ENCODE measurements at regions not wholly inside any gene's neighbourhood (a gene's known extent, or its start where the extent isn't known, plus 50 kb on each side); places are given as distances from the start of the nearest gene placed in this dataset.
"Not testable (repeated sequence)": the region's sequence is repeated elsewhere in the genome, so short reads cannot be mapped to it uniquely, and the experiment has no call there.

GRCh38 chr13:69280399-69280798 is 827.2 kb upstream of the ATXN8OS start:
- Histone ChIP-seq H3K4me3 (ENCODE audit: extremely low read depth, insufficient read depth, low read length, poor library complexity, severe bottlenecking) (no peak overlapping the region), H3K4me1 (ENCODE audit: control insufficient read depth, insufficient read depth, low read length, poor library complexity, severe bottlenecking) (no peaks in the 10 kb centered on the region), H3K9me3 (ENCODE audit: control insufficient read depth, low read length) (no peaks in the 10 kb centered on the region), H3K27ac (ENCODE audit: low read depth, low read length, severe bottlenecking) (no peak overlapping the region), H3K36me3 (ENCODE audit: control insufficient read depth, insufficient read depth, low read length) (no peaks in the 10 kb centered on the region)
- 83% methylated on average over 1 of the region's 4 CpGs; no CpG with 5 or more reads in 1 of the 2 experiments for WGBS, 2 experiments (ENCODE audit: insufficient coverage in 2 of 2)

DNA sequence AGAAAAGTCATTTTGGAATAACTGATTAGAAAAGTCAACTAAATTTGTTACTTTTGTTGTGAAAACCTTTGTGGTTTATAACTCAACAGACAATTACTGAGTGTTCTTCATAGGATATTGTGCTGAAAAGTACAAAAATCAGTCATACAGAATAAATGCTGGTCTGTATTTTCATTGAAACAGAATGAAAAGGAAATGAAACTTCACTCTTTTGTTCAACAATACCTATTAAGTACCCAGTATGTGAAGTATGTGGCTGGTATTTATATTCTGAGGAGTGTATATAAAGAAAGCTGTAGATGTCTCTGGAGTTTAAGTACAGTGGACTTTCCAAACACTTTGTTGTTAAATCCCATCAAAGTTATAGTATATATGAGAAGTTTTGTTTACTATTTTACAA is 828.4 kb upstream of the ATXN8OS start:
- H3K27ac ChIP-seq (ENCODE audit: low read depth, low read length, severe bottlenecking): no peak overlapping the region
- no peaks in the 10 kb centered on the region for H3K36me3 ChIP-seq (ENCODE audit: control insufficient read depth, insufficient read depth, low read length)
- H3K4me3 ChIP-seq (ENCODE audit: extremely low read depth, insufficient read depth, low read length, poor library complexity, severe bottlenecking): no peak overlapping the region
- H3K9me3 ChIP-seq (ENCODE audit: control insufficient read depth, low read length): no peaks in the 10 kb centered on the region
- no peaks in the 10 kb centered on the region for H3K4me1 ChIP-seq (ENCODE audit: control insufficient read depth, insufficient read depth, low read length, poor library complexity, severe bottlenecking)

DNA sequence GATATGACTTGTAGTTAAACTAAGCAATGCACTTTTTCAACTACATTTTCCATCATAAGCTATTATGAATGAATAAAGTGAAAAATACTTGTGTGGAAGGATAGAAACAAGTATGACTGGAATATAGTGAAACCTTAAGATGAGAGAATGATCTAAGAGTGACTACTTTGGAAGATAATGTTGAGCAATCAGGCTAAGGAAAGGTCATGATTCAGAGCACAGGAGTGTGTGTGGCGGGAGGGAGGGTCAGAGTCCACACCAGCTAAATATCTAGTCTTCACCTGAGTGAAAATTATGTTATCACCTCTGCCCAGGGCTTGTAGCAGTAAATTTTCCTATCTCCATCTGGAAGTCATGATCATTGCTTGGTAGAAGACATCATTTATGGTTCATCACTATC is 833.4 kb upstream of the ATXN8OS start:
- H3K4me3 ChIP-seq (ENCODE audit: extremely low read depth, insufficient read depth, low read length, poor library complexity, severe bottlenecking): no peak overlapping the region
- H3K27ac ChIP-seq (ENCODE audit: low read depth, low read length, severe bottlenecking): no peak overlapping the region
- H3K36me3 ChIP-seq (ENCODE audit: control insufficient read depth, insufficient read depth, low read length): no peaks in the 10 kb centered on the region
- H3K9me3 ChIP-seq (ENCODE audit: control insufficient read depth, low read length): no peaks in the 10 kb centered on the region
- H3K4me1 ChIP-seq (ENCODE audit: control insufficient read depth, insufficient read depth, low read length, poor library complexity, severe bottlenecking): no peaks in the 10 kb centered on the region
- WGBS, 2 experiments (ENCODE audit: insufficient coverage in 2 of 2): no CpG with 5 or more reads among the region's 1 CpG

DNA sequence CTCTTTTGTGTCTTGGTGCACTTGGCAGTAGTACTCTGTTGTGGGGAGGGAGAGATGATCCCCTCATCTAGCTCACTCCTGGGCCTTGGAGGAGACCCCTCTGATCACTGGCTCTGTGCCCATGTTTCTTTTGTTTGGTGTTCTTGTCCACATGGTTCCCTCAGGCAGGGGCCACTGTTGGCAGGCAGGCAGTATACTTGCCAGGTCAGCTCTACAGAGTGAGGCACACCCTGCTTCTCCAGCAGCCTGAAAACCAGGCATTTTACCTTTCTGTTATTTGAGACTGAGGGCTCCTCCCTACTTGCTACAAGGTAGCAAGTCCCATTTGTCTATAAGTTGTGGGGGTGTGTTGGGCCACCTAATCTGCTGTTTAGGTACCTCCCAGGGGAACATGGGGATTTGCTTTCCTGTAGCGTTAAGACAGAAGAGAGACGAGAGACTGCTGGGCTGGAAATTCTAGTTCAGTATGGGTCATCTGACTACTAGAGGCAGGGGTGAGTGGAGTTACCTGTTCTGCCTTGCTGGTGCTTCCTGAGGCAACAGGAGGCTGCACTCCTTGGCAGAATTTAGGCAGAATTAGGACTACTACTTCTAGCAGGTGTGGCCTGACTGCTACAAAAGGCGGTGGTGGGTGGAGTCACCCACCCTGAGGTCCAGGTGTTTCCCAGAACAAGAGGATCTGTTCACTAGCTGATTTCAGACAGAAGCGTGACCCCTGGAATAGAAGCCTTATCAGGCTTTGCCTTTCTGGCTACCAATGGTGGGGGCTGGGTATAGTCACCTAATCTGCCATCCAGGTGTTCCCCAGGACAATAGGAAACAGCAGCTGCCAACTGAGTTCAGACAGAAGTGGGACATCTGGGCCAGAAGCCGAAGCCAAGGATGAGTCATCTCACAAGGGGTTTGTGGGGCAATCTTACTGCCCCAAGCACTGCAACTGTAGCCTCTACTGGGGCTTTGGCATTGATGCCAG is 843.0 kb upstream of the ATXN8OS start:
- no peaks in the 10 kb centered on the region for H3K36me3 ChIP-seq (ENCODE audit: control insufficient read depth, insufficient read depth, low read length)
- H3K4me3 ChIP-seq (ENCODE audit: extremely low read depth, insufficient read depth, low read length, poor library complexity, severe bottlenecking): no peak overlapping the region
- WGBS, 2 experiments (ENCODE audit: insufficient coverage in 2 of 2): 86 to 90% methylated on average over 4 of the region's 5 CpGs
- H3K27ac ChIP-seq (ENCODE audit: low read depth, low read length, severe bottlenecking): no peak overlapping the region
- H3K9me3 ChIP-seq (ENCODE audit: control insufficient read depth, low read length): no peaks in the 10 kb centered on the region
- no peaks in the 10 kb centered on the region for H3K4me1 ChIP-seq (ENCODE audit: control insufficient read depth, insufficient read depth, low read length, poor library complexity, severe bottlenecking)

DNA sequence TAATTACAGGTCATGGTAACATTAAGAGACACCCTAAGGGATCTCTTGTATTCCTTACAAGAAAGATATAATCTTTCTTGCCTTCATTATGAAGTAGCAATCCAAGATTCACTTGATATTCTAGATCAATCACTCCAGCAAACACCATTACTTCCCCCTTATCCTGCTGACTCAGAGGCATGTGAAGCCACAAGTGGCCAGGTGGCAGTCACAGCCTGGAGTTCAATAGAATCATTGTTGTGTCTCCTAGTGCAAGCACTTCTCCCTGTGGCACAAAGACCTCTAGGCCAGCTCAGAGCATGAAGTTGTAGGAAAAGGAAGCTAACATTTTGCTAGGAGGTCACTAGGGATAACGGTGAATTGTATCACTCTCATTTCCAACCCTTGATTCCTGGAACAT is 864.3 kb upstream of the ATXN8OS start:
- no peak overlapping the region for H3K27ac ChIP-seq (ENCODE audit: low read depth, low read length, severe bottlenecking)
- H3K36me3 ChIP-seq (ENCODE audit: control insufficient read depth, insufficient read depth, low read length): no peaks in the 10 kb centered on the region
- H3K4me3 ChIP-seq (ENCODE audit: extremely low read depth, insufficient read depth, low read length, poor library complexity, severe bottlenecking): no peak overlapping the region
- WGBS, 2 experiments (ENCODE audit: insufficient coverage in 2 of 2): no CpG with 5 or more reads among the region's 1 CpG
- no peaks in the 10 kb centered on the region for H3K4me1 ChIP-seq (ENCODE audit: control insufficient read depth, insufficient read depth, low read length, poor library complexity, severe bottlenecking)
- H3K9me3 ChIP-seq (ENCODE audit: control insufficient read depth, low read length): no peaks in the 10 kb centered on the region

DNA sequence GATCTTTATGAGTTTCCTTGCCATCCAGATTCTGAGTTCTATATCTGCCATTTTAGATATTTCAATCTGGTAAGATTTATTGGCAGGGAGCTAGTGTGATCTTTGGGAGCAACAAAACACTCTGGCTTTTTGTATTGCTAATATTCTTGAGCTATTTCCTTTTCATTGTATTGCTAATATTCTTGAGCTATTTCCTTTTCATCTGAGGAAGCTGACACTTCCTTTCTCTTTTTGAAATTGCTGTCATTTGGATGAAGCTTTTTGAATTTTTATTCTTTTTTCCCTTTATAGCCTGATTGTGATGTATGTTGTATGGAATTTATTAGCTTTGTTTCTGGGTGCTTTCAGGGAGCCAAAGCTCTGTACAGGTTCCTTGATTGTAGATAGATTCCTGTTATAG is 873.5 kb upstream of the ATXN8OS start:
- Histone ChIP-seq H3K4me1 (ENCODE audit: control insufficient read depth, insufficient read depth, low read length, poor library complexity, severe bottlenecking) (no peaks in the 10 kb centered on the region), H3K27ac (ENCODE audit: low read depth, low read length, severe bottlenecking) (no peak overlapping the region), H3K9me3 (ENCODE audit: control insufficient read depth, low read length) (no peaks in the 10 kb centered on the region), H3K4me3 (ENCODE audit: extremely low read depth, insufficient read depth, low read length, poor library complexity, severe bottlenecking) (no peak overlapping the region), H3K36me3 (ENCODE audit: control insufficient read depth, insufficient read depth, low read length) (no peaks in the 10 kb centered on the region)

- 75 to 100% methylated on average over 1 of the region's 2 CpGs for WGBS, 2 experiments (ENCODE audit: insufficient coverage in 2 of 2)
- no peaks in the 10 kb centered on the region for H3K4me1 ChIP-seq (ENCODE audit: control insufficient read depth, insufficient read depth, low read length, poor library complexity, severe bottlenecking)
- no peaks in the 10 kb centered on the region for H3K36me3 ChIP-seq (ENCODE audit: control insufficient read depth, insufficient read depth, low read length)
Measured at GRCh38 chr13:69226427-69226826, 881.2 kb upstream of the ATXN8OS start.

DNA sequence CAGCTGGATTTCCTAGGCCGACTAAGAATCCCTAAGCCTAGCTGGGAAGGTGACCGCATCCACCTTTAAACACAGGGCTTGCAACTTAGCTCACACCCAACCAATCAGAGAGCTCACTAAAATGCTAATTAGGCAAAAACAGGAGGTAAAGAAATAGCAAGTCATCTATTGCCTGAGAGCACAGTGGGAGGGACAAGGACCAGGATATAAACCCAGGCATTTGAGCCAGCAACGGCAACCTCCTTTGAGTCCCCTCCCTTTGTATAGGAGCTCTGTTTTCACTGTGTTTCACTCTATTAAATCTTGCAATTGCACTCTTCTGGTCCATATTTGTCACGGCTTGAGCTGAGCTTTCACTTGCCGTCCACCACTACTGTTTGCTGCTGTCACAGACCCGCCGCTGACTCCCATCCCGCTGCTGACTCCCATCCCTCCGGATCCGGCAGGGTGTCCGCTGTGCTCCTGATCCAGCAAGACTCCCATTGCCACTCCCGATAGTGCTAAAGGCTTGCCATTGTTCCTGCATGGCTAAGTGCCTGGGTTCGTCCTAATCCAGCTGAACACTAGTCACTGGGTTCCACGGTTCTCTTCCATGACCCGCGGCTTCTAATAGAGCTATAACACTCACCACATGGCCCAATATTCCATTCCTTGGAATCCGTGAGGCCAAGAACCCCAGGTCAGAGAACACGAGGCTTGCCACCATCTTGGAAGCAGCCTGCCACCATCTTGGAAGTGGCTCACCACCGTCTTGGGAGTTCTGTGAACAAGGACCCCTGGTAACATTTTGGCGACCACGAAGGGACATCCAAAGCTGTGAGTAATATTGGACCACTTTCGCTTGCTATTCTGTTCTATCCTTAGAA is 885.8 kb upstream of the ATXN8OS start:
- H3K36me3 ChIP-seq (ENCODE audit: control insufficient read depth, insufficient read depth, low read length); H3K27ac ChIP-seq (ENCODE audit: low read depth, low read length, severe bottlenecking); H3K4me3 ChIP-seq (ENCODE audit: extremely low read depth, insufficient read depth, low read length, poor library complexity, severe bottlenecking); H3K9me3 ChIP-seq (ENCODE audit: control insufficient read depth, low read length); H3K4me1 ChIP-seq (ENCODE audit: control insufficient read depth, insufficient read depth, low read length, poor library complexity, severe bottlenecking): not testable (repeated sequence)
- WGBS, 2 experiments (ENCODE audit: insufficient coverage in 2 of 2): 89 to 93% methylated on average over 15 to 20 of the region's 22 CpGs

More at GRCh38 chr13:69226427-69226826, 881.2 kb upstream of the ATXN8OS start:
- H3K4me3 ChIP-seq (ENCODE audit: extremely low read depth, insufficient read depth, low read length, poor library complexity, severe bottlenecking): no peak overlapping the region
- H3K27ac ChIP-seq (ENCODE audit: low read depth, low read length, severe bottlenecking): no peak overlapping the region
- H3K9me3 ChIP-seq (ENCODE audit: control insufficient read depth, low read length): no peaks in the 10 kb centered on the region

- H3K9me3 ChIP-seq (ENCODE audit: control insufficient read depth, low read length): no peaks in the 10 kb centered on the region
- H3K27ac ChIP-seq (ENCODE audit: low read depth, low read length, severe bottlenecking): no peak overlapping the region
- H3K36me3 ChIP-seq (ENCODE audit: control insufficient read depth, insufficient read depth, low read length): no peaks in the 10 kb centered on the region
- no peak overlapping the region for H3K4me3 ChIP-seq (ENCODE audit: extremely low read depth, insufficient read depth, low read length, poor library complexity, severe bottlenecking)
- WGBS, 2 experiments (ENCODE audit: insufficient coverage in 2 of 2): 77 to 86% methylated on average over 1 to 4 of the region's 4 CpGs
- H3K4me1 ChIP-seq (ENCODE audit: control insufficient read depth, insufficient read depth, low read length, poor library complexity, severe bottlenecking): no peaks in the 10 kb centered on the region
Measured at GRCh38 chr13:69213396-69213795, 894.2 kb upstream of the ATXN8OS start.

GRCh38 chr13:69204620-69205019 is 903.0 kb upstream of the ATXN8OS start:
- 100% methylated on average over 1 of the region's 2 CpGs for WGBS, 2 experiments (ENCODE audit: insufficient coverage in 2 of 2)
- no peak overlapping the region for H3K27ac ChIP-seq (ENCODE audit: low read depth, low read length, severe bottlenecking)
- H3K36me3 ChIP-seq (ENCODE audit: control insufficient read depth, insufficient read depth, low read length): no peaks in the 10 kb centered on the region
- no peaks in the 10 kb centered on the region for H3K4me1 ChIP-seq (ENCODE audit: control insufficient read depth, insufficient read depth, low read length, poor library complexity, severe bottlenecking)
- H3K4me3 ChIP-seq (ENCODE audit: extremely low read depth, insufficient read depth, low read length, poor library complexity, severe bottlenecking): no peak overlapping the region
- no peaks in the 10 kb centered on the region for H3K9me3 ChIP-seq (ENCODE audit: control insufficient read depth, low read length)

- Histone ChIP-seq H3K36me3 (ENCODE audit: control insufficient read depth, insufficient read depth, low read length) (no peaks in the 10 kb centered on the region), H3K4me1 (ENCODE audit: control insufficient read depth, insufficient read depth, low read length, poor library complexity, severe bottlenecking) (no peaks in the 10 kb centered on the region), H3K27ac (ENCODE audit: low read depth, low read length, severe bottlenecking) (no peak overlapping the region), H3K9me3 (ENCODE audit: control insufficient read depth, low read length) (no peaks in the 10 kb centered on the region), H3K4me3 (ENCODE audit: extremely low read depth, insufficient read depth, low read length, poor library complexity, severe bottlenecking) (no peak overlapping the region)
- no CpG with 5 or more reads among the region's 1 CpG for WGBS, 2 experiments (ENCODE audit: insufficient coverage in 2 of 2)
Measured at GRCh38 chr13:69202996-69203395, 904.6 kb upstream of the ATXN8OS start.

All from mesodermal cell (in vitro differentiated cells).